K562 (cell line): ENCODE measurements at regions not wholly inside any gene's neighbourhood (a gene's known extent, or its start where the extent isn't known, plus 50 kb on each side); places are given as distances from the start of the nearest gene placed in this dataset.

Experiments
- ATAC-seq: fragments of 200-7000 bp; cut with Tn5 transposase; 3 replicates; pipeline ENCODE4 v1.9.1; 2020; ENCODE audit warnings: moderate library complexity
- BruUV-seq: library from RNA; stranded (reverse); fragments of 400-500 nt; replicated peaks from 2 replicates; lab custom pipeline; 2021; lab: Mats Ljungman, UMichigan
- CTCF ChIA-PET: fragments of 300-600 bp; formaldehyde crosslinking; extraction: SDS; loops from one replicate; lab custom pipeline; 2021; ENCODE audit warnings: low intra/inter-chr PET ratio; lab: Yijun Ruan, JAX
- POLR2A ChIA-PET: fragments of 300-600, 350-650 bp; sonication (Branson Sonifier 250); formaldehyde crosslinking; extraction: SDS; loops from one replicate; lab custom pipeline; 2021; ENCODE audit warnings: antibody characterized with exemption, inconsistent platforms; lab: Yijun Ruan, JAX
- DNase-seq, 4 experiments: peaks; one replicate each; pipeline versions ENCODE4 v3.0.0 to v3.0.0-alpha.2; 2011 to 2018; ENCODE audit warnings: low spot score in 3 of 4, mixed read lengths in 3 of 4; ENCODE audit errors: extremely low read depth in 1 of 4
- FAIRE-seq: peaks from 2 replicates; lab custom pipeline; 2011; peaks lifted over from hg19 to GRCh38; lab: Jason Lieb, UNC
- H2AFZ ChIP-seq: 2 replicates; pipeline ENCODE4 v1.6.0; 2011; ENCODE audit warnings: low read depth, low read length, control low read depth, inconsistent platforms
- H3K27ac ChIP-seq: fragments of 200-600 bp; 3 replicates; pipeline ENCODE4 v1.8.0; 2011; ENCODE audit warnings: low read depth, mild to moderate bottlenecking, control low read depth, inconsistent platforms, low read length, moderate library complexity, mixed read lengths; ENCODE audit errors: extremely low read depth
- H3K27me3 ChIP-seq, 2 experiments: fragments of 300-600 bp in 1 of 2; 2 replicates in 1 of 2; 3 replicates in 1 of 2; pipeline versions ENCODE4 v1.6.0 to v1.8.0; 2011; ENCODE audit warnings: inconsistent platforms in 2 of 2, low read length in 2 of 2, mild to moderate bottlenecking in 1 of 2, mixed read lengths in 1 of 2, moderate library complexity in 1 of 2; ENCODE audit not compliant: control insufficient read depth in 2 of 2, insufficient read depth in 2 of 2
- H3K36me3 ChIP-seq: fragments of 300-600 bp; 3 replicates; pipeline ENCODE4 v1.8.0; 2011; ENCODE audit warnings: mild to moderate bottlenecking, low read length, inconsistent platforms; ENCODE audit not compliant: control insufficient read depth, insufficient read depth
- H3K4me1 ChIP-seq, 2 experiments: fragments of 200-600 bp in 1 of 2; replicated peaks in 1 of 2; 2 replicates in 1 of 2; 3 replicates in 1 of 2; pipeline versions ENCODE4 v1.5.1 to v1.8.0; 2011; ENCODE audit warnings: inconsistent platforms in 2 of 2, low read length in 2 of 2, mild to moderate bottlenecking in 1 of 2, mixed read lengths in 1 of 2, moderate library complexity in 1 of 2; ENCODE audit not compliant: control insufficient read depth in 2 of 2, insufficient read depth in 2 of 2
- H3K4me2 ChIP-seq: 2 replicates; pipeline ENCODE4 v1.6.1; 2011; ENCODE audit warnings: low read length, control low read depth, inconsistent platforms, mixed read lengths; ENCODE audit not compliant: insufficient read depth
- H3K4me3 ChIP-seq: fragments of 200-600 bp; sonication (generic), shearing (Covaris generic); 2 replicates; pipeline ENCODE4 v1.5.1; 2016; ENCODE audit warnings: control low read depth, inconsistent platforms
- H3K79me2 ChIP-seq: fragments of 200-600 bp; 3 replicates; pipeline ENCODE4 v1.8.0; 2011; ENCODE audit warnings: low read length, inconsistent platforms; ENCODE audit not compliant: control insufficient read depth, insufficient read depth
- H3K9ac ChIP-seq, 2 experiments: 2 replicates each; pipeline versions ENCODE4 v1.6.0 to v1.6.1; 2011; ENCODE audit warnings: low read depth in 2 of 2, low read length in 2 of 2, control low read depth in 1 of 2, inconsistent platforms in 1 of 2, mild to moderate bottlenecking in 1 of 2, mixed read lengths in 1 of 2; ENCODE audit not compliant: insufficient read depth in 1 of 2
- H3K9me1 ChIP-seq: one replicate; pipeline ENCODE4 v1.6.0; 2011; ENCODE audit warnings: inconsistent platforms, mild to moderate bottlenecking, low read length, moderate library complexity; ENCODE audit not compliant: control insufficient read depth, insufficient read depth
- H3K9me3 ChIP-seq: replicated peaks from 2 replicates; pipeline ENCODE4 v1.5.1; 2011; ENCODE audit warnings: low read depth, low read length, inconsistent platforms; ENCODE audit not compliant: control insufficient read depth, insufficient read depth
- H4K20me1 ChIP-seq: replicated peaks from 2 replicates; pipeline ENCODE4 v1.6.1; 2011; ENCODE audit warnings: low read length, inconsistent platforms, mixed read lengths; ENCODE audit not compliant: control insufficient read depth, insufficient read depth
- CBX8 ChIP-seq: fragments of 200-600 bp; sonication (generic); IDR thresholded peaks from 2 replicates; pipeline ENCODE4 v1.6.1; 2012; ENCODE audit warnings: borderline replicate concordance, mixed run types, low read depth, mild to moderate bottlenecking, moderate library complexity, mixed read lengths, low read length, control low read depth, inconsistent platforms; ENCODE audit not compliant: poor library complexity, severe bottlenecking; ENCODE audit errors: extremely low read depth
- NR2C1 ChIP-seq, 2 experiments: fragments of 450-650 bp; IDR thresholded peaks; 2 replicates each; pipeline ENCODE4 v1.6.1; 2017; ENCODE audit warnings: mild to moderate bottlenecking in 2 of 2, antibody characterized with exemption in 1 of 2, inconsistent platforms in 1 of 2, missing compliant biosample characterization in 1 of 2, missing genetic modification characterization in 1 of 2
- ZNF639 ChIP-seq, 2 experiments: fragments of 200-800 bp in 1 of 2; sonication (Bioruptor generic) in 1 of 2; sonication (generic) in 1 of 2; formaldehyde crosslinking in 1 of 2; IDR thresholded peaks in 1 of 2; conservative IDR thresholded peaks in 1 of 2; 2 replicates each; pipeline versions ENCODE4 v1.5.0 to v1.6.1; 2016 to 2020; ENCODE audit warnings: missing compliant biosample characterization in 1 of 2, missing genetic modification characterization in 1 of 2, missing genetic modification reagents in 1 of 2
- WGBS: fragments of 100-300 bp; shearing (Covaris generic); methylation state at CpG from one replicate; pipeline ENCODE4 v1.1.6; 2016; ENCODE audit warnings: low coverage, mixed read lengths; ENCODE audit not compliant: insufficient coverage; ENCODE audit errors: missing lambda C conversion rate; 5-methylcytosine and 5-hydroxymethylcytosine counted together
- in situ Hi-C: fragments of 300-500 bp; cut with MboI; formaldehyde crosslinking; loops from 4 replicates; pipeline ENCODE4 v1.15.0; 2018; ENCODE audit warnings: inconsistent platforms, mixed read lengths
- intact Hi-C: fragments of 100-400 bp; cut with micrococcal nuclease; formaldehyde crosslinking; loops from 2 replicates; pipeline ENCODE4 v1.14.2; 2022

GRCh38 chr17:71679832-71680231 lies 441.0 kb upstream of the SOX9 start:
- Histone ChIP-seq H2AFZ (no peak overlapping the region), H3K27ac (no peak overlapping the region), H3K9me3 (no peaks in the 10 kb centered on the region; the same call in 1 of the 2 replicates), H4K20me1 (no peaks in the 10 kb centered on the region), H3K79me2 (no peaks in the 10 kb centered on the region), H3K4me1 (no peaks in the 10 kb centered on the region), H3K36me3 (no peaks in the 10 kb centered on the region), H3K4me2 (no peak overlapping the region), H3K27me3 (no peaks in the 10 kb centered on the region), H3K9me1 (no peaks in the 10 kb centered on the region), H3K9ac (no peak overlapping the region), H3K4me3 (no peak overlapping the region)
- POLR2A ChIA-PET = no interaction called here
- in situ Hi-C loops (no loop called here), intact Hi-C loops (no loop called here)
- no TSS peak for BruUV-seq
- 0% methylated on average over 2 of the region's 2 CpGs for WGBS
- CTCF ChIA-PET = no interaction called here
- FAIRE-seq (no peak), DNase-seq (no peak), ATAC-seq (no peak)
- TF ChIP-seq CBX8 = no peak

DNA sequence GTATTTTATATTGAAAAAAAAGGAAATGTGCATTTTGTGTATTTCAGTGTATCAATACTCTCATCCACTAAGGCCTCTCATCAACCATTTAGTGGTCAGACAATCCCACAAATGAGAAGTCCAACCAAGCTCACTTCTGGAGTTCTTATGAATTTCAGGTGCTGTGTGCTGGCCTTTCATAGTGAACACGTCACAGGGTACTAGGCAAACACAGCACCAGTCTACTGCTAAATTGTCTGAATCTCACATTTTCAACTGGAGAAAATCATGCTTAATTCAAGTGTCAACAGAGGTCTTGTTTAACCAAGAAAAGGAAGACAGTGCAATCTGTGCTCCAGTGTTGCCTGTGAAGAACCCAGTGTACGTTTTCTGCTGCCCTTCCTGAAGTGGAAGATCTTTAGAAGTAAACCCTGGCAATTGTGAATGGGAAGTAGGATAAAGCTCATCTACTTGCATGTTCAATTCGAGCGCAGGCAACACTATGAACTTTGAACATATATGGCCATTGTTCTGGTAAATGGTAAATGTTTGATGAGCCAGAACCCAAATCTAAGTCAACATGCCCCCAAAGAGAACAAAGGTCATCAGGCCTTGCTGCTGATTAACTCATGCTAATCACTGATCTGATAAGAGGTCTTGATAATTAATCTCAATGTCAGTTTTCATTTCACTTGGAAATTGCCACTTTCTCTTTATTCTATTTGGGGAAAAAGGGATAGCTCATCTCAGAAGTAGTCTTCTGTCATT lies 439.2 kb upstream of the SOX9 start:
- Histone ChIP-seq H4K20me1 (no peaks in the 10 kb centered on the region), H3K27me3 (no peaks in the 10 kb centered on the region), H3K4me2 (no peak overlapping the region), H3K4me3 (no peak overlapping the region), H2AFZ (no peak overlapping the region), H3K4me1 (no peaks in the 10 kb centered on the region), H3K9me1 (no peaks in the 10 kb centered on the region), H3K27ac (no peak overlapping the region), H3K79me2 (no peaks in the 10 kb centered on the region), H3K36me3 (no peaks in the 10 kb centered on the region), H3K9ac (no peak overlapping the region), H3K9me3 (no peaks in the 10 kb centered on the region; the same call in 1 of the 2 replicates)
- in situ Hi-C loops (no loop called here), intact Hi-C loops (no loop called here)
- POLR2A ChIA-PET = no interaction called here
- CTCF ChIA-PET = no interaction called here
- TF ChIP-seq ZNF639 (CRISPR knock-in tag; conservative IDR thresholded peaks at IDR 0.05 in 1 of 2, IDR thresholded peaks at IDR 0.05 in 1 of 2) (no peak), NR2C1 (IDR thresholded peaks at IDR 0.05) (no peak), NR2C1 (tag; IDR thresholded peaks at IDR 0.05) (no peak)
- DNase-seq = no peak
- no peak for ATAC-seq
- WGBS = 0% methylated on average over 4 of the region's 4 CpGs
- no TSS peak for BruUV-seq
- FAIRE-seq = no peak
